GM19452 (cell line): ENCODE measurements at regions not wholly inside any gene's neighbourhood (a gene's known extent, or its start where the extent isn't known, plus 50 kb on each side); places are given as distances from the start of the nearest gene placed in this dataset.
"Not testable (repeated sequence)": the region's sequence is repeated elsewhere in the genome, so short reads cannot be mapped to it uniquely, and the experiment has no call there.

Experiments
- ATAC-seq: cut with Tn5 transposase; IDR thresholded peaks from one replicate; pipeline ENCODE4 v1.9.1; 2021; ENCODE audit not compliant: unreplicated experiment

DNA sequence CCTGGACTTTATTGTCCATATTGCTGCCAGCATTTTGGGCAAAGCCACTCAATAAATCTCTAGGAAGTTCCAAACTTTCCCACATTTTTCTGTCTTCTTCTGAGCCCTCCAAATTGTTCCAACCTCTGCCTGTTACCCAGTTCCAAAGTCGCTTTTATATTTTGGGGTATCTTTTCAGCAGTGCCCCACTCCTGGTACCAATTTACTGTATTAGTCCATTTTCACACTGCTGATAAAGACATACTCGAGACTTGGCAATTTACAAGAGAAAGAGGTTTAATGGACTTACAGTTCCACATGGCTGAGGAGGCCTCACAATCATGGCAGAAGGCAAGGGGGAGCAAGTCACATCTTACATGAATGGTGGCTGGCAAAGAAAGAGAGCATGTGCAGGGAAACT is 53.4 kb downstream of the AHSP start:
- not testable (repeated sequence) for ATAC-seq

DNA sequence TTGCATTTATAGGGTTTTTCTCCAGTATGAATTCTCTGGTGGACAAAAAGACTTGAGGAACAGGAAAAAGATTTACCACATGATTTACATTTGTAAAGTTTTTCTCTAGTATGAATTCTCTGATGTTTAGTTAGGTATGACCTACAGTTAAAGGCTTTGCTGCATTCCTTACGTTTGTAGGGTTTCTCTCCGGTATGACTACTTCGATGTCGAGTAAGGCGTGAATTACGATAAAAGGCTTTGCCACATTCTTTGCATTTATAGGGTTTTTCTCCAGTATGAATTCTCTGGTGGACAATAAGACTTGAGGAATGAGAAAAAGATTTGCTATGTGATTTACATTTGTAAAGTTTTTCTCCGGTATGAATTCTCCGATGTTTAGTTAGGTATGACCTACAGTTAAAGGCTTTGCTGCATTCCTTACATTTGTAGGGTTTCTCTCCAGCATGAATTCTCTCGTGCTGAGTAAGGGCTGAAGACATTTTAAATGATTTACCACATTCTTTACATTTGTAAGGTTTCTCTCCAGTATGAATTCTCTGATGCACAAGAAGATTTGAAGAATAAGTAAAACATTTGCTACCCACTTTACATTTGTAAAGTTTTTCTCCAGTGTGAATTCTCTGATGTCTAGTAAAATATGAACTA is 74.2 kb downstream of the AHSP start:
- not testable (repeated sequence) for ATAC-seq

DNA sequence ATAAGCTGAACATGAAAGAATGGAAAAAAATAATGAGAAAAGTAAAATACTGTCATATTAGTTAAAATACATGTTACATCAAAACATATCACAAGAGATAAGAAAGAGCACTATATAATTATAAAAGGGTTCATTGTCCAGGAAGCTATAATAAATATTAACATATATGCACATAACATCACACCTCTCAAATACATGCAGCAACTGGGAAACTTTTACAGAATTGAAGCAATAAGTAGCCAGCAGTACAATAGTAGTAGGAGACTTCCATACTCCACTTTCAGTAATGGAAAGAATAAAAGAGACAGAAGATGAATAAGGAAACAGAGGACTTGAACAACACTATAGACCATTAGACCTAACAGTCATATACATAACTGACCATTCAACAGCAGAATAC is 90.4 kb downstream of the AHSP start:
- ATAC-seq = no peak

DNA sequence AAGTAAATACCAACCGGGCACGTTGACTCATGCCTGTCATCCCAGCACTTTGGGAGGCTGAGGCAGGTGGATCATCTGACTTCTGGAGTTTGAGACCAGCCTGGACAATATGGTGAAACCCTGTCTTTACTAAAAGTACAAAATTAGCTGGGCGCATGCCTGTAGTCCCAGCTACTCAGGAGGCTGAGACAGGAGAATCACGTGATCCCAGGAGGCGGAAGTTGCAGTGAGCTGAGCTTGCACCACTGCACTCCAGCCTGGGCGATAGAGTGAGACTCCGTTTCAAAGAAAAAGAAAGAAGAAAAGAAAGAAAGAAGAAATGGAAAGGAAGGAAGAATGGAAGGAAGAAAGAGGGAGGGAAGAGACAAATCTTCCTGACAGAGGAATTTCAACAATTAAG is 108.7 kb downstream of the AHSP start:
- no peak for ATAC-seq

DNA sequence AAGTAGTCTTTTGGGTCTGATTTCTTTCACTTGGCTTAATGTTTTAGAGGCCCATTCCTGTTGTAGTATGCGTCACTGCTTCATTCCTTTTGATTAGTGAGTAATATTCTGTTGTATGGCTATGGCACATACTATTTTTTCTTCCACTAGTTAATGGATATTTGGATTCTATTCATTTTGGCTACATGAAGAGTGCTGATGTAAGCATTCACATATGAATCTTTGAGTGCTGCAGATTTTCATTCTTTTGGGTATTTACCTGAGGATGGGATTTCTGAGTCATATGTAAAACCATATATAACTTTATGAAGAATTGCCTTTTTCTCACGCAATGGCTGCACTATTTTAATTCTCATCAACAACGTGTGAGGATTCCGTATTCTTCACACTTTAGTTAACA is 113.6 kb downstream of the AHSP start:
- ATAC-seq = no peak

DNA sequence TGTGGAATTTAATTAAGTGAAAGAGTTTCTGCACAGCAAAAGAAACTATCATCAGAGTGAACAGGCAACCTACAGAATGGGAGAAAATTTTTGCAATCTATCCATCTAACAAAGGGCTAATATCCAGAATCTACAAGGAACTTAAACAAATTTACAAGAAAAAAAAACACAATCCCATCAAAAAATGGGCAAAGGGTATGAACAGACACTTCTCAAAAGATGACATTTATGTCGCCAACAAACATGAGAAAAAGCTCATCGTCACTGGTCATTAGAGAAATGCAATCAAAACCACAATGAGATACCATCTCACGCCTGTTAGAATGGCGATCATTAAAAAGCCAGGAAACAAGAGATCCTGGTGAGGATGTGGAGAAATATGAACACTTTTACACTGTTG is 128.0 kb downstream of the AHSP start:
- not testable (repeated sequence) for ATAC-seq

DNA sequence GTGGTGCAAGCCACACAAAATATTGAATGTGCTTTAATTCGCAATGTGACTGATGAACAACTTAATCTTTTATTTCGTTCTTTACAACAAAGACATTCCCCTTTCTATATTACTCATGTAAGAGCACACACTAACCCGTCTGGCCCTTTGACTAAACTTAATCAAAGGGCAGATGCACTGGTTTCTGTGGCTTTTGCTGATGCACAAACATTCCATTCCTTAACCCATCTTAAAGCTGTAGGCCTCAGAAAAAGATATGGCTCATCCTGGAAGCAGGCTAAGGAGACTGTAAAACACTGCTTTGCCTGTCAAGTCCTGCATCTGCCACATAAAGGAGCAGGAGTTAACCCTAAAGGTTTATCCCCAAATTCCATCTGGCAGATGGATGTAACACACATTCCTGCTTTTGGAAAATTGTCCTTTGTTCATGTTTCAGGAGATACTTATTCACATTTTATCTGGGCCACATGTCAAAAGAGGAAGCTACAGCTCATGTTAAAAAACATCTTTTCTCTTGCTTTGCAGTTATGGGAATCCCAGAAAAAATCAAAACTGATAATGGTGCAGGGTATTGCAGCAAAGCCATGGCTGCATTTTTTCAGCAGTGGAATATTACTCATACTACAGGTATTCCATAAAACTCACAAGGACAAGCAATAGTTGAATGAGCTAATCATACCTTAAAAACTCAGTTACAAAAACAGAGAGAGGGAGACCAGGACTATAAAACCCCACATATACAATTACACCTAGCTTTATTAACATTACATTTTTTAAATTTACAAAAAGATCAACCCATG is 137.2 kb downstream of the AHSP start:
- no peak for ATAC-seq

DNA sequence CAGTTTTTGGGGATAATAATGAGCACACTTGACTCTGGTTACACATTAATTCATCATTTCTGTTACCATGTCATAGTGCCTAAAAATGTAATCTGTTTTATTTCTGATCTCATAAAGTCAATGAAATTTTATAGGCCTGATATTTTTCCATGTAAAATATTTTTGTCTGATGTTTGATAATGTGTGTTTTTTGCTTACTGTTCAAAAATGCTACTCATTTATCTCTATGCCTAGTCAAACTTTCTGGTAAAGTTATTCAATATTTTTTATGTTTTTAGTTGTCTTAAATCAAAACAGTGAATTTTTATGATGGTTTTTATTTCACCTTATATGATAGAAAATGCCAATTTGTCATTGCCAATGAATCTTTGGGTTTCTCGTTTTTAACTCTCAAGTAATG is 147.0 kb downstream of the AHSP start:
- no peak for ATAC-seq

DNA sequence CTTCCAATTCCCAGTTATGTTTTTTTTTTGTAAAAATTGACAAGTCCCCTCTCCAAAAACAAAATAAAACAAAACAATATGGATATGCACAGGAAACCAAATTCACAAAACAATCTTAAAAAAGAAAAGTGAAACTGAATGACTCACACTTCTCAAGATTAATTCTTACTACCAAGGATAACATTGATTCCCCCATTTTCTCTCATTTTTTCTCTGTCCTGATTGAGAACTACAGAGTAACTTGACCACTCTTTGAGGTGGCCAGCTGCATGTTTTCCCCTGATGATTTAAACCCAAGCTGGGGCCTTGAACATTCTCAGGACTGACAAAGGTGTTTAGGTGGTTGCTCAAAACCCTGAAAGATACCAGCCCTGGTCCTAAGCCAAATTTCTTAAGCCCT is 149.0 kb downstream of the AHSP start:
- ATAC-seq = no peak

DNA sequence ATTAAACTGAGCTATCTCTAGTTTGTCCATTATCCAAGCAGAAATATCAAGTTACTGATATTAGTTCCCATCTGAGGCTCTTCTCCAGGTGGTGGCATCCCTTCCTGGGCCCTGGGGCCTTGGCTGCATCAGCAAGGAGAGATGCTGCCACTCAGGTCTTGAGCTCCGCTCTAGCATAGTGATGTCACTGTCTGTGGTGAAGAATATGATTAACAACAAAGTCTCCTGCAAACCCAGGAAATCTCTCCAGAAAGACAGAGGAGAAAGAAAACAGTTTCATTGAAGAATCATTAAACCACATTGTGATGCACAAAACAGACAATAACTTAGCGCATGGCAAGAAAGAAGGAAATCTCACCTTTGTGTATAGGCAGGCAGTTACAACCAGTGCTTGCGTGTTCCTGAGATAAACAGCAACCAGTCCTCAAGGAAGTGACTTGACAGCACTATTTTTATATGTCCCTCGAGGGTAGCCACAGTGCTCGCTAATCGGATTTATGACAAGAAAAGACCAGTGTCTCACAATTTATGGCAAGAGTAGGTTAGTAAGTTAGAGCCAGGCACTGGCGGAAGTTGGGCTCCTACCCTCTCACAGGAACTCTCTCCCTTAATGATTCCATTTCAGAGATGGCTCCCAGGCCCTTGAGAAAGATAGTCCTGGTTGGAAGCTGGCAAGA is 151.1 kb downstream of the AHSP start:
- ATAC-seq = no peak

DNA sequence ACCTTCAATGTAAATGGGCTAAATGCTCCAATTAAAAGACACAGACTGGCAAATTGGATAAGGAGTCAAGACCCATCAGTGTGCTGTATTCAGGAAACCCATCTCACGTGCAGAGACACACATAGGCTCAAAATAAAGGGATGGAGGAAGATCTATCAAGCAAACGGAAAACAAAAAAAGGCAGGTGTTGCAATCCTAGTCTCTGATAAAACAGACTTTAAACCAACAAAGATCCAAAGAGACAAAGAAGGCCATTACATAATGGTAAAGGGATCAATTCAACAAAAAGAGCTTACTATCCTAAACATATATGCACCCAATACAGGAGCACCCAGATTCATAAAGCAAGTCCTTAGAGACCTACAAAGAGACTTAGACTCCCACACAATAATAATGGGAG is 161.6 kb downstream of the AHSP start:
- not testable (repeated sequence) for ATAC-seq

DNA sequence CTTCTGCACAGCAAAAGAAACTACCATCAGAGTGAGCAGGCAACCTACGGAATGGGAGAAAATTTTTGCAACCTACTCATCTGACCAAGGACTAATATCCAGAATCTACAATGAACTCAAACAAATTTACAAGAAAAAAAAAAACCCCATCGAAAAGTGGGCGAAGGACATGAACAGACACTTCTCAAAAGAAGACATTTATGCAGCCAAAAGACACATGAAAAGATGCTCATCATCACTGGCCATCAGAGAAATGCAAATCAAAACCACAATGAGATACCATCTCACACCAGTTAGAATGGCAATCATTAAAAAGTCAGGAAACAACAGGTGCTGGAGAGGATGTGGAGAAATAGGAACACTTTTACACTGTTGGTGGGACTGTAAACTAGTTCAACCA is 164.6 kb downstream of the AHSP start:
- not testable (repeated sequence) for ATAC-seq

DNA sequence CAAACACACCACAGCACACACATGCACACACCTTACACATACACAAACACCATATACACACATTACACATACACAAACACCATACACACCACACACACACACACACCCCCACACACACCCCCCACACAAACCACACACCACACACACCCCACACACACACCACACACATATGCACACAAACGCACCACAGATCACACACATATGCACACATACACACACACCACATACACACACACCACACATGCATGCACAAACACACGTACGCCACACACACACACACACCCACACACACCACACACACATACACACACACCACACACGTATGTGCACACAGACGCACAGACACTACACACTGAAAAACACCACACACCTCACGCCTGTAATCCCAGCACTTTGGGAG is 166.0 kb downstream of the AHSP start:
- ATAC-seq = no peak

DNA sequence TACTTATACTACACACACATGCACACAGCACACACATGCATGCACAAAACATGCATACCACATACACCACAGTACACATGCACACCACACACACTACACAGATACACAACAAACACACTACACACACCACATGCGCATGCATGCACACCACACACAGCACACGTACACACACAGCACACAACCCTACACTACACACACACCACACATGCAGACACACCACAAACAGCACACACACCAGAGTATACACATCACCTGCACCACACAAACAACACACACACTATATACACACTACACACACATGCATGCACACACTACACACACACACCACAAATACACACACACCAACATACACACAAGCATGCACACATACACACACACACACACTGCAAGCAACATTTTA is 166.8 kb downstream of the AHSP start:
- ATAC-seq = no peak

DNA sequence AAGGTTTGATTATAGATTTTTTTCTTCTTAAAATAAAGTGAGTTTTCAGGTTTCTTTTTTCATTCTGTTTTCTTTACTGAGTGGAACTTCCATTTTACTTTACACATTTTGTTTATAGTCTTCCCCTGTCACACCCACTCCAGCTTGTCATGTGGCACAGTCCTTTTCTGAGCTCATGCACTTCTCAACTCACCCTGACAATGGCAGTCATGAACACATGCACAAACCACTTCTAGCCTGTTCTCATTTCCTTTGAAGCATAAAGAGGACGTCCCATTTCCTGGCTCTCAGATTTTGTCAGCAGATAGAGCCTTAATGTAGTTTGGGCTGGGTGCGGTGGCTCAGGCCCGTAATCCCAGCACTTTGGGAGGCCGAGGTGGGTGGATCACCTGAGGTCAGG is 168.0 kb downstream of the AHSP start:
- ATAC-seq = no peak

DNA sequence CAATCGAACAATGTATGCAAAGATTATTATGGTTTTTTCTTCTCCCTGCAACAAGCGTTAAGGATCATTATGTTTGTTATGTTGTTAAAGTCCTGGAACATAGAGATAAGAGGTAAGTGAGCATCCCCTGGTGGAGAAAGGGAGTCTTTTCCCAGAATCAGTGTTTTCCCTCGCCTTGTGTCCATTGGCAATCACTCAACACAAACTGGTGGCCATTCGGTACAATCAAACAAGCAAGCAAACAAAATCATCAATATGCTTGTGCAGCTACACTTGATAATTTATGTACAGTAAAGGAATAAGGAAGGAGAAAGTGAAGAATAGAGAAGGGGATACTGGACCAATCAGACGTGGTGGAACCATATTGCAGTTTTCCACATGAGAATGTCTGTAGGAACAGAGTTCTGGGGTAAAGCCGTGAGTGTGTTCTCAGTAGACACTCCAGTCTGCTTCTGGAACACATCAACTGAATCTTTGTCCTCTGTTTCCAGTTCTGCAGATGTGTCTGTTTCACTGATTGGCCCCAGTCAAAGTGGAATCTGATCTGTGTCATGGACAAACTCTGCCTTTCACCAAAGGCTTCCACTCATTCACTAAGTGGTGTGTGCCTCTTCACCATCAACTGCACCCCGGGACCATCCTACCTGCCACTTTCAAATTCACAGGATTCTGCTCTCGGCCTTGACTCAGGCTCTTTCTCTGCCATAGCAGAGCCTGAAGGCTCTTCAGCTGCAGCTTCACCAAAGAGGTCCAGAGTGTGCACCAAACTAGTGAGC is 169.5 kb downstream of the AHSP start:
- no peak for ATAC-seq

DNA sequence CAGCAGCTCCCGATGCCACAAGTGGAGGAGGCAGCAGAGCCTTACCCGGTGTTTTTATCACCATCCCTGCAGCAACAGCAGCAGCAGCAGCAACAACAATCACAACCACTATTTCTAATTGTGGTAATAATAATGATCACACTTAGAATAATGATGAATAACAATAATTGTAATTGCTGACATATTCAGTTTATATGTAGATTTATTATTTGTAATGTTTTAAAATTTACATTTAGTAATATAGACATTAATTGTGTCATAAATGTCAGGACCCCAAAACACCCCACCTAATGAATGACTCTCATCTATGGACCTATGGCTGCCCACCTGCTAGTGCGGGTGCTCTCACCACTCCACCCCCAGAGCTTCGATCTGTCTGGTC is 170.0 kb downstream of the AHSP start:
- no peak for ATAC-seq

DNA sequence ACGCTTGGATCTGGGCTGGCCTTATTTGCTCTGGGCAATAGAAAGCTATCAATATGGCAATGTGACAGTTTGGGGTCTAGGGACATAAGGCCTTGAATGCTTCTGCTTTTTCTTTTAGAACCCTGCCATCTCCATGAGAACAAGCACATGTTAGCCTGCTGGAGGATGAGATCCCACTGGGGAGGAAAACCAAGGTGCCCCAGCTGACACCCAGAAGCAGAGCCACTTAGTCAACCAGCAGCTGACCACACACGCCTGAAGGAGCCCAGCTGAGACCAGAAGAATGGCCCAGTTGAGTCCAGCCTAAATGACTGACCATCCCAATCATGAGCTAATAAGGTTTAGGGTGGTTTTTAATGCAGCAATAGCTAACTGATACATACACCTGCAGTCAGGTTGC is 171.2 kb downstream of the AHSP start:
- ATAC-seq = no peak

DNA sequence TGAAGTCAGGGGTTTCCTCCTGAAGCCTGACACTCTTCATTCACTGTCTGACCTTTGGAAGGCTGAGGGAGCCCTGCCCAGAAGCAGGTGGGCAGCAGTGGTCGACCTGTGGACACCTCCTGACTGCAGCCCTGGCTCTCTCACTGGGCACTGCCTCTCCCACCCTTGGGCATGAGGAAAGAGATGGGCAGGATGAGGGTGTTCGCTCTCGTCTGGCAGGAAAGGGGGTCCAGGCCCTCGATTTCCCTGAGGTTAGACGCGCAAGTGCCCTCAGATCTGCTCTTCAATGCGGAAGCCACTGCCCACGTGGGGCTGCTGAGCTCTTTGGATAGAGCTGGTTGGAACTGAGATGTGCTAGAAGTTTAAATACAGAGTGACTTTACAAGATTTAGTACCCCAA is 171.9 kb downstream of the AHSP start:
- no peak for ATAC-seq

DNA sequence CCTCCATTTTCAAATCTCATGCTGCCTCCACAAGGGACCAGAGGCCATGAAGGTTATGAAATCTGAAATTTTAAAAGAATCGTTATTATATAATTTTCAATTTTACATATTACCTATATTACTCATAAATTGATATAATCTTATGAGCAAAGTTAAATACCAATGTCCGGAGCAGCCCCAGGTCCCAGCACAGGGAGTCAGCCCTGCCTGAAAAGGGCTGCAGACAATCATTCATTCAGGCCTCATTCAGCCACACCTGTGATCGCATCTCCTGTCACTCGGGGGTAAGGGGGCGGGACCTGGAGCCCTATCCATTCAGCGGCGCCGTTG is 172.5 kb downstream of the AHSP start:
- ATAC-seq = no peak

DNA sequence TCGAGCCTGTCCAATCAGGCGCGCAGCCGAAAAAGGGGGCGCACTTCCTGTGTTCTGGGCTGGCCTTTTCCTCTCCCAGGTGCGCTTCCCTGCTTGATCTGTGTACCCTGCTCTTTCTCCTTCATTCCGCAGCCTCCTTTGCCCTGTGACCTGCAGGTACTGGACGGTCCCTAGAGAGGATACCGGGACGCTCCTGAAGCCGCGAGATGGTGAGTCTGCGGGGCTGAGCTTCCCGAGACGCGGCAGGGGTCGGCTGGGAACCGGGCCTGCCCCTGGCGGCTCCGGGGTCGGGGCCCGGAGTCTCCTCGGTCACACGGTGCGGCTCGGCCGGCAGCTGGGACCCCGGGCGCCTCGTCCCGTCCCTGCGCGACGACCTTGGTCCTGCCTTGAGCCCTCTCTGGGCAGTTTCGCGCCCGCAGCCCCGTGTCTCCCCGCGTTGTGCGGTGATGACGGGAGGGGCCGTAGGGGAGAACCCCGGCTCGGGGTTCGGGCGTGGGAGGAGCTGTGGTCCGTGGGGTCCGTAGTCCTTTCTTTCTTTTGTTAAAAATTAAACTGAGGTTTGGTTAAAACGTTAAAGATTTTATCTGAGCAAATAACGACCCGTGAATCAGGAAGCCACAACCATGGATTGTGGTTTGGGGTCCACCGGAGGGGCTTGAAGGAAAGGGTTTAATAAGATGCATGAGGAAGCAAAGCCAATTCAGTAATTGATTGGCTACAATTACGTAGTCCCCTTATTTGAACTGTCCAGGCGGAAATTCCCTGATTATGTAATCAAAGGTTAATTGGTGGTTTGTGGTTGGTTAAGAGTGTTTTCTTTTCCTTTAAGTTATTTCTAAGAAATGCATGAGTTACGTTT is 172.8 kb upstream of the ZNF267 start:
- peak; percentile 76 for ATAC-seq
